Tibial nerve (tissue), 4 donors: ENCODE measurements at regions not wholly inside any gene's neighbourhood (a gene's known extent, or its start where the extent isn't known, plus 50 kb on each side); places are given as distances from the start of the nearest gene placed in this dataset.
"Not testable (repeated sequence)": the region's sequence is repeated elsewhere in the genome, so short reads cannot be mapped to it uniquely, and the experiment has no call there.

Experiments used
- DNase-seq, 2 donors: peaks; one replicate each; pipeline ENCODE4 v3.0.0-alpha.2; 2019; ENCODE audit warnings: low spot score in 2 of 2
- H3K27ac ChIP-seq, 4 donors: fragments of 200-600 bp; sonication (generic) in 3 of 4; one replicate each; pipeline ENCODE4 v1.5.1; 2017 to 2019; ENCODE audit warnings: mild to moderate bottlenecking in 1 of 4
- H3K27me3 ChIP-seq, 2 donors: fragments of 200-600 bp; sonication (generic) in 1 of 2; one replicate each; pipeline versions ENCODE4 v1.5.1 to v1.6.0; 2017 to 2019
- H3K36me3 ChIP-seq, 3 donors: fragments of 200-600 bp; sonication (generic); one replicate each; pipeline ENCODE4 v1.5.1; 2018 to 2019
- H3K4me1 ChIP-seq, 4 donors: fragments of 200-600 bp; sonication (generic) in 3 of 4; one replicate each; pipeline ENCODE4 v1.5.1; 2017 to 2019
- H3K4me3 ChIP-seq, 4 donors: fragments of 200-600 bp; sonication (generic) in 3 of 4; one replicate each; pipeline ENCODE4 v1.5.1; 2017 to 2019; ENCODE audit warnings: mild to moderate bottlenecking in 1 of 4, moderate library complexity in 1 of 4
- H3K9me3 ChIP-seq, 4 donors: fragments of 200-600 bp; sonication (generic) in 3 of 4; one replicate each; pipeline ENCODE4 v1.5.1; 2017 to 2019
- CTCF ChIP-seq, 5 experiments: fragments of 200-600 bp in 3 of 5; fragments of 450-650 bp in 2 of 5; sonication (generic) in 3 of 5; IDR thresholded peaks; one replicate each; pipeline ENCODE4 v1.5.1; 2016 to 2019; ENCODE audit warnings: antibody characterized with exemption in 5 of 5, mild to moderate bottlenecking in 3 of 5, moderate library complexity in 2 of 5
- EP300 ChIP-seq, 2 donors: sonication (generic); formaldehyde crosslinking; IDR thresholded peaks; one replicate each; pipeline ENCODE4 v1.6.1; 2017; ENCODE audit warnings: antibody characterized with exemption in 2 of 2, mild to moderate bottlenecking in 1 of 2
- POLR2A ChIP-seq, 2 donors: fragments of 450-650 bp; IDR thresholded peaks; one replicate each; pipeline ENCODE4 v1.6.1; 2017; ENCODE audit warnings: antibody characterized with exemption in 2 of 2, mild to moderate bottlenecking in 2 of 2, moderate library complexity in 2 of 2
- WGBS, 2 donors: methylation state at CpG; one replicate each; pipeline ENCODE4 v1.1.5; 2018; 5-methylcytosine and 5-hydroxymethylcytosine counted together

GRCh38 chr5:40112875-40113274 is 566.8 kb upstream of the PTGER4 start:
- H3K27me3 ChIP-seq = no peaks in the 10 kb centered on the region
- DNase-seq = no peak
- no peak for TF ChIP-seq CTCF (IDR thresholded peaks at IDR 0.05)
- TF ChIP-seq EP300 (IDR thresholded peaks at IDR 0.05) = no peak
- TF ChIP-seq POLR2A (IDR thresholded peaks at IDR 0.05) = no peak
- H3K36me3 ChIP-seq = no peaks in the 10 kb centered on the region
- no peak overlapping the region for H3K27ac ChIP-seq
- H3K9me3 ChIP-seq = no peaks in the 10 kb centered on the region
- peaks cover 0 to 24% (median 3%) of the 10 kb centered on the region in 4 donors for H3K4me1 ChIP-seq
- H3K4me3 ChIP-seq = no peak overlapping the region

- peaks cover 0 to 24% (median 3%) of the 10 kb centered on the region in 4 donors for H3K4me1 ChIP-seq
- H3K36me3 ChIP-seq, H3K4me3 ChIP-seq, DNase-seq, H3K27ac ChIP-seq, H3K27me3 ChIP-seq, H3K9me3 ChIP-seq: not testable (repeated sequence)
- WGBS, 2 donors = 96 to 98% methylated on average over 4 of the region's 4 CpGs
These were observed 568.7 kb upstream of the PTGER4 start for GRCh38 chr5:40111036-40111435.

GRCh38 chr5:40108764-40109390 is 570.8 kb upstream of the PTGER4 start:
- H3K4me1 ChIP-seq = peaks cover 0 to 24% (median 3%) of the 10 kb centered on the region in 4 donors
- TF ChIP-seq EP300 (IDR thresholded peaks at IDR 0.05) = peak in 1 of 2 donors; percentile 42
- not testable (repeated sequence) for H3K9me3 ChIP-seq, H3K36me3 ChIP-seq, H3K27me3 ChIP-seq, H3K4me3 ChIP-seq
- 44 to 49% methylated on average over 3 of the region's 3 CpGs for WGBS, 2 donors
- H3K27ac ChIP-seq = peak overlapping the region in 2 of 4 donors; percentile 10 to 15
- DNase-seq = peak in 1 of 2 donors; percentile 12

GRCh38 chr5:40107786-40108185 is 571.9 kb upstream of the PTGER4 start:
- not testable (repeated sequence) for H3K36me3 ChIP-seq, DNase-seq, H3K27me3 ChIP-seq, H3K27ac ChIP-seq, H3K4me3 ChIP-seq, H3K9me3 ChIP-seq
- peaks cover 0 to 21% (median 3%) of the 10 kb centered on the region in 4 donors for H3K4me1 ChIP-seq
- 40 to 43% methylated on average over 4 of the region's 4 CpGs for WGBS, 2 donors

GRCh38 chr5:40106847-40107246 is 572.9 kb upstream of the PTGER4 start:
- Histone ChIP-seq H3K36me3 (no peaks in the 10 kb centered on the region), H3K4me1 (peaks cover 0 to 21% (median 3%) of the 10 kb centered on the region in 4 donors), H3K27me3 (no peaks in the 10 kb centered on the region), H3K9me3 (no peaks in the 10 kb centered on the region), H3K27ac (no peak overlapping the region), H3K4me3 (no peak overlapping the region)
- TF ChIP-seq EP300 (IDR thresholded peaks at IDR 0.05) = no peak
- DNase-seq = no peak
- 41 to 87% methylated on average over 2 of the region's 2 CpGs for WGBS, 2 donors

GRCh38 chr5:40098313-40098712 is 581.4 kb upstream of the PTGER4 start:
- Histone ChIP-seq H3K27ac (no peak overlapping the region), H3K4me3 (no peak overlapping the region), H3K4me1 (no peaks in the 10 kb centered on the region), H3K36me3 (no peaks in the 10 kb centered on the region), H3K27me3 (no peaks in the 10 kb centered on the region), H3K9me3 (no peaks in the 10 kb centered on the region)
- TF ChIP-seq POLR2A (IDR thresholded peaks at IDR 0.05) = no peak
- no peak for TF ChIP-seq EP300 (IDR thresholded peaks at IDR 0.05)
- TF ChIP-seq CTCF (IDR thresholded peaks at IDR 0.05) = no peak
- DNase-seq = no peak

GRCh38 chr5:40093550-40093949 is 586.2 kb upstream of the PTGER4 start:
- H3K27ac ChIP-seq = no peak overlapping the region
- no peak for DNase-seq

More at GRCh38 chr5:40093550-40093949, 586.2 kb upstream of the PTGER4 start:
- H3K36me3 ChIP-seq = no peaks in the 10 kb centered on the region
- WGBS, 2 donors = 84 to 86% methylated on average over 2 of the region's 2 CpGs
- H3K4me3 ChIP-seq = no peak overlapping the region
- H3K4me1 ChIP-seq = no peaks in the 10 kb centered on the region
- no peaks in the 10 kb centered on the region for H3K27me3 ChIP-seq
- H3K9me3 ChIP-seq = peaks cover 0 to 13% (median 0%) of the 10 kb centered on the region in 4 donors
- no peak for TF ChIP-seq CTCF (IDR thresholded peaks at IDR 0.05)
- no peak for TF ChIP-seq EP300 (IDR thresholded peaks at IDR 0.05)
- no peak for TF ChIP-seq POLR2A (IDR thresholded peaks at IDR 0.05)
